ENCODE measurements at regions not wholly inside any gene's neighbourhood (a gene's known extent, or its start where the extent isn't known, plus 50 kb on each side); places are given as distances from the start of the nearest gene placed in this dataset.
"Not testable (repeated sequence)": the region's sequence is repeated elsewhere in the genome, so short reads cannot be mapped to it uniquely, and the experiment has no call there.

DNA sequence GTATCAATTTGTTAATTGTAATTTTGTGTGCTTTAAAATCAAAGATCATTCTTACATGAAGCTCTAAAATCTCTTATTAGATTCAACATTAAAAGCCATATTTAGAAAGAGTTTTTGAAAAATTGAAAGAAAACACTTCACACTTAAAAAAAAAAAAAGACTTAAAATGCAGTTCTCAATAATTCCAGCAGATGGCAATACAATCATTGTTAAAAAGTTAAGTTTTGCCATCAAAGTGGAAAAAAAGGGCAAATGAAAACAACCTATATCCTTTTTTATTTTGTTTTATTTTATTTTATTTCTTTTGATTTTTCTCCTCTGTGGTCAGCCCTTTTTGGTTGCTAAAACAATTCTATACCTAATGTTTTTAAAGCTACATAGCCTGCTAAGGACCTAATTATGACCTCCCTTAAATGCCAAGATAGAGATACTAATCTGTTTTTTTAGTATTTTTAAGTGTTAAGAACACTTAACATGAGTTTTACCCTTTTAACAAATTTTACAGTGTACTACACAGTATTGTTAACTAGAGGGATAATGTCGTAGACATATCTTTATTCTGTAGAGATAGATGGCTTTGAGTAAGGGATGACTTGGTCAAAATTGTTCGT is 154.2 kb upstream of the DAB2 start:
- no peak for DNase-seq

DNA sequence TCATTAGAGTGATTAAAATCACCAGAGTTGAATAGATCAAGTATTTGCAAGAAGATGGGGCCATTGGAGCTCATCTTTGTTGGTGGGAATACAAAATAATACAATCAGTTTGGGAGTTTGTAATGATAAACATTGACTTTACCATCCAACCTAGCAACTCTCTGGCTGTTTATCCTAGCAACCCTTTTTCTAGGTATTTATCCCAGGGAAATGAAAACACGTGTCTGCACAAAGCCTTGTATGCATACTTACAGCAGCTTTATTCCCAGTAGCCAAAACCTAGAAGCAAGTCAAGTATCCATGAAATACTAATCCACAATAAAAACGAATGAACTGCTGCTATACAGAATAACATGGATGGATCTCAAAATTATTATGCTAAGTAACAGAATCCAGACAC is 152.7 kb upstream of the DAB2 start:
- DNase-seq: no peak

DNA sequence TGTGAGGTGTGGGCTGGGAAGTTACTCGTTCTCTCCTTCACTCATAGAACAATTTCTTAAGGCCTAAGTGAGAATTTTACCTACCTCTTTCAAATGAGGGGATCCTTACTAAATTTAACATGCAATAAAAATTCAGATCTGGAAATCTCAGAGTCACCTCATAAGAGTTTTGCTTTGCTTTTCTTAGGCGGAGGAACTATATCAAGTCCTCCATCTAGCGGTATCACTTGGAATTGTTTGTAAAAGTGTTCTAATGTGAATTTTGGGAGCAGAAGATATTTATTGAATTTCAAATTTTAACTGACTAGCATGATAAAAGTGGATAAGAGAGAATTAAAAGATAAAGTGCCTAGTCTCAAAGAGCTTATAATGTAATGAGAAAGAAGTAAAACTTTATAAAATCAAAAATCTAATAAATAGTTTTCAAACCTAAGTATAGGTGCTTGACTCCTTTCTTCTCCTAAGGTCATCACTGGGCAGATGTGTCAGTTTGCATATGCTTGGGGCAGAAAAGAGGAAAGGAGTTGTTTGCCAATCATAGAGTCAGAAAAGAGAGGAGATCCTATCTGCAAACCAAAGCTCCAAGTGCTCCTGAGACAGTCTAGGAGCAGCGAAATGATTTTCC is 145.7 kb upstream of the DAB2 start:
- DNase-seq: no peak

DNA sequence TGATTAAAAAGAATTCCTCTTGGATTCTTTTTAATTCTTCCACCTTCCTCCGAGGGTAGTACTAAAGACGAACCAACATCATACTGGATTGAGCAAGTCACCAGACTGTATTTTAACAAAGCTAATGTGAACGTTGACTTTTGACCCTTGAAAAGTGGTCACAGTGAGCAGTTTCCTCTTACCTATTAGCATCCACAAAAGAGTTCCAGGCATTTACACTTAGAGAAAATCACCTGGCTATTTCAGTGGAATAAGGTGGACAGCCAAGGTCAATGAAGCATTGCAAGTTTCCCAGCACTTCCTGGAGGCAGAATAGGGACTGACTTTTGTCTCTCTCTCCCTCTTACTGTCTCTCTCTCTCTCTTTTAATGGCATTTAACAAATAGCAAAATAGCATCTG is 145.1 kb upstream of the DAB2 start:
- DNase-seq: no peak

DNA sequence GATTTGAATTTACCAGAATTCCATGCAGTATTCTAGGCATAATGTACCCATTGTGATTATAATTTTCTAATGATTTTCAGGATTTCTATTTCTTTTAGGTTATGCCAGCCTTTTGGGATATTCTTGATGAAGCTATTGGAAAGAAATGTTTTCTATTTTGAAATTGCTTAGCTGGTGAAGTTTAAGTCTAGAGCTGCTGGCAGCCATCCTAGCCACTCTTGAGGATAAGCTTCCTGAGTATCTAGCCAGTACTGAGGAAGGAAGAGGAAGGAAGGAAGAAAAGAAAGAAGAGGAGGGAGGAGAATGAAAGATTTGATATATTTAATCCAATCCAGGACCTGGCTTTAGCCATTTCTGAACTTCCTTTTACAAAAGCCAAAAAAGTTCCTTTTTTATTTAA is 142.1 kb upstream of the DAB2 start:
- no peak for DNase-seq

- no peak for DNase-seq
Measured at GRCh38 chr5:39566029-39566428, 141.2 kb upstream of the DAB2 start.

- DNase-seq: no peak
Measured at GRCh38 chr5:39561421-39561820, 136.6 kb upstream of the DAB2 start.

GRCh38 chr5:39560726-39561125 is 135.9 kb upstream of the DAB2 start:
- DNase-seq: no peak

DNA sequence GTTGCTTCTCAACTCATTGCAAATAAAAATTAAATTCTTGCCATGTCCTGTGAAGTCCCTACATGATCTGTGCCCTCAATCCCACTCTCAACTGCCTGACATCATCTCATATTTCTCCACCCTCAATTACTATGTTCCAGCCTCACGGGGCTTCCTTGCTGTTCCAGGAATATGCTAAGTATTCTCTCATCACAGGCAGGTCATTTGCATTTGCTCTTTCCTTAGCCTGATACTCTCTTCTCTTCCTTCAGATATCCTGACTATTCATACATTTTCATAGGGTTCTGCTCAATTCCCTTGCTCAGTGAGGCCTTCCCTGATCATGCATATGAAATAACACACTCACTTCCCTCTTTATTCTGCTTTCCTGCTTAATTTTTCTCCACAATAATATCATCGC is 135.1 kb upstream of the DAB2 start:
- no peak for DNase-seq

- DNase-seq: no peak
Measured at GRCh38 chr5:39558541-39558940, 133.8 kb upstream of the DAB2 start.

- no peak for DNase-seq
Measured at GRCh38 chr5:39555788-39556187, 131.0 kb upstream of the DAB2 start.

DNA sequence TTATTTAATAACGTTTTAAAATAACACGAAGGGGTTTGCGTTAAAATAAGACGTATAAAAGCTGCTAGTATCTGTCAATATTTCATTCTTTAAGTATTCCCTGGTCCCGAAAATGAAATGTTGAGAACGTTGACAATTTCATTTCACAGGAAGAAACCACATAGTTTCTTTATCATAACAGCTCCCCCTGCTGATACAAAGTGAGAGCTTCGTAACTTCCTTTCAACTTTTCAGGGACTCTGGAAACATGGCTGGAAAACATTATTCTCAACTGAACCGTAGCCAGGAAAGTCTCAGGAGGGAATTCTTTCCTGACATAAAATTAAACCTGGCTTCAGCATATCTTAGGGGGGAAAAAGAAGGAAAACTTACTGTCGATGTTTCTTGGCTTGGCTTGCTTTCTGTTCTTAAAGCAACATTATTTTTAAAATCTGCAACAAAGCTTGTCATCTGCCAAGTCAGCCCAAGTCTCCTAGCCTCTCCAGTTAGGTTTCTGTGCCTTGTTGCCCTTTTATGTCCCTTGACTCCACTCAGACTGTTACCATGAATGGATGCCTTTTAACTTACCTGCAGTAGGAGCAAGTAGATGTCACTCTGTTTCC is 122.9 kb upstream of the DAB2 start:
- no peak for DNase-seq

- DNase-seq: no peak
Measured at GRCh38 chr5:39544941-39545340, 120.2 kb upstream of the DAB2 start.

GRCh38 chr5:39543335-39543734 is 118.6 kb upstream of the DAB2 start:
- no peak for DNase-seq

GRCh38 chr5:39542511-39543285 is 117.9 kb upstream of the DAB2 start:
- DNase-seq: no peak

DNA sequence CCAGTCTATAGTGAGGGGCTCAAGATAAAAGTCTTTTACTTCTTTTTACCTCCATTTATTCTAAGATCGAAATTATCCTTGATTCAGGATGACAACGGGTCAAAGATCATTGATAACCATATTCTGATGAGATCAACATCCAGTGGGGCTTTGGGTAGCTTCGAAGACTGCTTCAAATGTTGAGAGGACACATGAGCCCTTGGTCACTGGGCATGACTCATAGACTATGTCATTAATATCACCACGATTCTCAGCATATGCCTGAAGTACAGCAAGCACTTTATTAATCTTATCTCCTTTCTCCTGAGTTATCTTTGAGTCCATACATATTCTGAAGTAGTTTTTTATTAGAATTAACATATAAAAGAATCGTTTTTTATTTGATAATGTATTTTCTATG is 117.1 kb upstream of the DAB2 start:
- DNase-seq: no peak

DNA sequence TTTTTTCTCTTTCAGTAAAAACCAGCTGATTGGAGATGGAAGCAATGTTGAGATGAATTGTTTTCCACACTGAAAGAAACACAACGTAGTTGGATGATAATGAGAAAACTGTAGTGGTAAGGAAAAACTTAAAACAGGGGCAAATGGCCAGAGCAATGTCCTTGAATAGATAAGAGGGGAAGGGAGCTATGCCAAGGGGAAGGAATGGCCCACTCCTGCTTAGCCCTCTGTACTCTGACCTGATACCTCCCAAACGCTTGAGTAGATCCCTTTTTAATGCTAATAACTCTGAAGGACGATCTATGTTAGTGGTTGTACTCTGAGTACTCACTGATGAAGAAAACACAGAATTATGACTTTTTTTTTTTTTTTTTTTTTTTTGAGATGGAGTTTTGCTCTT is 114.7 kb upstream of the DAB2 start:
- no peak for DNase-seq

- DNase-seq: no peak
Measured at GRCh38 chr5:39534690-39535089, 109.9 kb upstream of the DAB2 start.

GRCh38 chr5:39533749-39534148 is 109.0 kb upstream of the DAB2 start:
- DNase-seq: no peak

DNA sequence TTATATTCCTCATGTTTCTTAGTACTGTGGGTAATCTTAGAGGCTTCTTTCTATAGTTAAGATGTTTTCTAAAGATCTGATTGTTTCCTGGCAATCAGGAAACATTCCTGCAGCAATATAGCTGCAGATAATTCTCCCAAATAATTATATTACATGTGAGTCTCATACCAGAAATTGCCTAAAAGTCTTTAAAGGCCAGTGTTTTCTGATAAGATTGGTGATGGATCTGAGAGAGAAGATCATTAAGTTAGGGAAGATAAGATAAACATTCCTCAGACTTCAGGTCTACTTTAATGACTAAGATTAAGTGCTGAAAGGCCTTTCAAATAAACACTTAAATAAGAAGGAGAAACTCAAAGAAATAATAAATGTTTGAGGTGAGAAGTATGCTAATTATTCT is 107.7 kb upstream of the DAB2 start:
- no peak for DNase-seq

DNA sequence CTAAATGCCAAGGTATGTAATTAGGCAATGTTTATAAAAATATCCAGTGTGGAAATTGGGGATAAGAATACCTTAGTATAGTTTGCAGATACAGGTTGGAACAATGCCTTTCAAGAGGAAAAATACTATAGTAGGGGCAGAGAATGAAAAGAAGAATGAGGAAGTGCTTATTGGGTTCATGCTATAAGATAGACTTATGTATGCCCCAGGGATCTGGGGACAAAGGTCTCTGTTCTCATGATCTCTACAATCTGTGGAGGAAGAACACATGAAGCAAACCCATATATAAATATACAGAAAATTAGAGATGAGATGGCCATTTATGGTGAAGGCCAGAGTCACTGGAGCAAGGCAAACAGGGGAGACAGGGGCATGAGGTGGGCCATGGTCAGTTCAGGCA is 106.5 kb upstream of the DAB2 start:
- no peak for DNase-seq

GRCh38 chr5:39526914-39527477 is 102.2 kb upstream of the DAB2 start:
- DNase-seq: no peak

GRCh38 chr5:39525781-39526180 is 101.0 kb upstream of the DAB2 start:
- DNase-seq: not testable (repeated sequence)

DNA sequence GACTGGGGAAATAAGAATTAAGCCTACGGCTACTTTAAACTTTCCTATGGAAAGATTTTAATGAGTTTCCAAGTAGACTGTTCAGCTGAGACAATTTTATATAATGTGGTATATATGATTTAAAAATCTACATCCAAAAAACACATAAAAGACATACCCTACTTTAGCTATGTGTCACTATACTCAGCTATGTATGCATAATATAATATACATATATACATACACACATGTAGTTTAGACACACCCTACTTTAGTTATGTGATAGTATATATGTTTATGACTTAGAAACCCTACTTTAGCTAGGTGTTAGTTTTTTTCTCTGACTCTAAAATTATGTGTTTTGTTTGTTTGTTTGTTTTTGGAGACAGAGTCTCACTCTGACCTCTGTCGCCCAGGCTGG is 100.5 kb upstream of the DAB2 start:
- DNase-seq: no peak
